ENCODE measurements at regions not wholly inside any gene's neighbourhood (a gene's known extent, or its start where the extent isn't known, plus 50 kb on each side); places are given as distances from the start of the nearest gene placed in this dataset.

DNA sequence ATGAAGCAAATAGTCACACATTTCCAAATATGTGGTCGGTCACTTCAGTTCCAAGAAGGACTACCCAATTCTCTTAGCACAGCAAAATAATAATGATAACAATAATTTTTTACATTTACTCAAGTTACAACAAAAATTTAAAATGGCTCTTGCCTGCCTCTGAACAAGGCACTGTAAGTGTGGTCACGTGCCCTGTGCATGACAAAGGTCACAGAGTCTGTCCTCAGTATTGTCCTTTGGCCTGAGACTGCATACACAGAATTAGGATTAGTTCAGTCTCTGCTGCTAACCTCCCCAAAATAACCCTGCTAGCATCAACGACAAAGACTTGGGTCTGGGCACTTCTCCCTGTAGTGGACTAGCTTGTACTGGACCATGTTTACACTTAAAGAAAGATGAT, 297.1 kb upstream of the DUSP10 start:
- no peak for DNase-seq (ENCODE audit: low read depth in 2 of 2)

- DNase-seq (ENCODE audit: low read depth in 2 of 2): no peak
Measured at GRCh38 chr1:222037720-222038119, 295.8 kb upstream of the DUSP10 start.

GRCh38 chr1:222034790-222035189, 292.9 kb upstream of the DUSP10 start:
- DNase-seq (ENCODE audit: low read depth in 2 of 2): no peak

GRCh38 chr1:222033450-222033849, 291.6 kb upstream of the DUSP10 start:
- no peak for DNase-seq (ENCODE audit: low read depth in 2 of 2)

DNA sequence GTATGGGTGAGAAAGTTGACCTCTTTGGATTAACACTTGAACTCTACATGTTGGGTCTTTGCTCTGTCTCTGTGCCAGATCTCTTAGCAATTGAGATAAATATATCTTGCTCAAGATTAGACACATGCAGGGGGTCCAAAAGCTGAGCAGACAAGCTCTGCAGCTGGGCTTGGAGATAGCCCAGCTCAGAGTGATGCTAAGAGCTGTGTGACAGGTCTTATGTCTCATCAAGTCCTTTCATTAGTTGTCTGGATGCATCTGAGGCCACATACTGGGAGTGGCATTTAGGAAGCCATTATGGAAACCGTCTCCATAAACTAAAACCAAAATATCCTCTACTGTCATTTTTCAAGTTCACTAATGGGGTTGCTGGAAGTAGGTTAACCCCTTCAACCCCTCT, 289.4 kb upstream of the DUSP10 start:
- no peak for DNase-seq (ENCODE audit: low read depth in 2 of 2)

- no peak for DNase-seq (ENCODE audit: low read depth in 2 of 2)
Measured at GRCh38 chr1:222028676-222029075, 286.8 kb upstream of the DUSP10 start.

GRCh38 chr1:222028116-222028515, 286.2 kb upstream of the DUSP10 start:
- DNase-seq (ENCODE audit: low read depth in 2 of 2): no peak

DNA sequence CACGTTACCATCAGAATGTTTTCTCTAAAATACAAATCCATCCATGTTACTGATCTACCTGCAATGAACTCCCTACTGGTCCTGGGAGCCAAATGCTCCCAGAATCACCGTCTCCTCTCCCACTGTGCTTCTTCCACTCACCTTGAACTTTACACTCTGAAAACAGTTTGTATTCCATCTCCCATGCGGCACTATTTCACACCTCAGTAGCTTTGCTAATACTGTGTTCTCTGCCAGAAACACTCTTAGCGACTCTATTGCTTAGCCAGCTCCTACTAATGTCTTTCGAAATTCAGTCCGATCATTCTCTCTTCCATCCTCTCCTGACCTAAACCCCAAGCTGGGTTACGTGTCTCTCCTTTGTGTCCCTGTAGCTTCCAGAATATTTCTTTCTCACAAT, 284.4 kb upstream of the DUSP10 start:
- DNase-seq (ENCODE audit: low read depth in 2 of 2): no peak

GRCh38 chr1:222023025-222023424, 281.1 kb upstream of the DUSP10 start:
- DNase-seq (ENCODE audit: low read depth in 2 of 2): no peak

GRCh38 chr1:222021129-222021528, 279.2 kb upstream of the DUSP10 start:
- DNase-seq (ENCODE audit: low read depth in 2 of 2): no peak

GRCh38 chr1:222020553-222020952, 278.7 kb upstream of the DUSP10 start:
- DNase-seq (ENCODE audit: low read depth in 2 of 2): no peak

GRCh38 chr1:222019029-222019428, 277.1 kb upstream of the DUSP10 start:
- DNase-seq (ENCODE audit: low read depth in 2 of 2): no peak

DNA sequence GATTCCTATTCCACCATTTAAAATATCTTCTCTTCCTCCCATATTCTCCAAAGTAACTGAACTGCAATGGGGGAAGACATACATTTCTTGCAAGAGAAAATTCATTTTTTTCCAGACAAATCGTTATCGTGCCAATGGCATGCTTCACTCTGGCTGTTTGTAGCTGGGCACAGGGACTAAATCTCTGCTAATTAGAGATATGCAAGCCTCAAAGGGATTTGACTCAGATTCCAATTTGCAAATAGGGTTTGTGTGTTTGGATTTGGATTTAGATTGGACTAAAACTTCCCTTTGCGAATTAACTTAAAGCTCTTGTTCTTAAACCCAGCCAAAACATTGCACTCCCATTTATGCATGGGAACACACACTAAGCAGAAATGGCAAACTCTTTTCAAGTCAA, 276.2 kb upstream of the DUSP10 start:
- no peak for DNase-seq (ENCODE audit: low read depth in 2 of 2)

DNA sequence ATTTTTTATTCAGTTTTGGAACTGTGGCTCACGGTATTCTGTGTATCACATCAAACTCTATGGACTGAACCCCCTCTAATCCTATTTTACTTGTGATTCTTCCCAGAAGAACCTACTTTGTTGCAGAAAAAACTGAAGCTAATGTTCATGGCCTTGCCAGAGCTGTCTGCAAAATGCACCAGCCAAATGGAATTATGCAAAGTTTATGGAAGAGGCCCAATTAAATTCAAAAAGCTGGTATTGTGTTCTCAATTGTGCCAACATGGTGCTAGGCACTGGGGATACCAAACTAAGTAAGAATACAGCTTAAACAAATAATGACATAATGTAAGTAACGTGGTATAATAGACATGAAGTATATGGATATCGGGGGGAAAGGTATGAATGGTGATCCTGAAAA, 273.8 kb upstream of the DUSP10 start:
- DNase-seq (ENCODE audit: low read depth in 2 of 2): no peak

DNA sequence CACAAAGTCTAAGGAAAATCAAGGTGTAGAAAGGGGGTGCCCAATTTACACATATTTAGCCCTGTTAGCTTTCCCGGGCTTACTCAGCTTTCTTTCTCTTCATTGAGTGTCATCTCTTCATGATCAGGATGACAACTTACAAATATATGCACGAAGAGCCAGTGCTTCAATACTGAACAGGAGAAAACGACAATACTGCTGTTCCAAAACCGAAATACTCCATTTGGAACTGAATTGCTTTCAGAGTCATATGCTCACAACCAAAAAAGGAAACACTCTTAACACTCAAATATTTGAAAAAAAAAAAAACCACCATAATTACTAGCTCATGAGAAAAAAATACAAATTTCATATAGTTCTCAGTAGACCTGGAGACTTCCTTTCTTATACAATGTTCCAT, 272.1 kb upstream of the DUSP10 start:
- DNase-seq (ENCODE audit: low read depth in 2 of 2): no peak

GRCh38 chr1:222012816-222013215, 270.9 kb upstream of the DUSP10 start:
- no peak for DNase-seq (ENCODE audit: low read depth in 2 of 2)

GRCh38 chr1:222010306-222010705, 268.4 kb upstream of the DUSP10 start:
- DNase-seq (ENCODE audit: low read depth in 2 of 2): no peak

DNA sequence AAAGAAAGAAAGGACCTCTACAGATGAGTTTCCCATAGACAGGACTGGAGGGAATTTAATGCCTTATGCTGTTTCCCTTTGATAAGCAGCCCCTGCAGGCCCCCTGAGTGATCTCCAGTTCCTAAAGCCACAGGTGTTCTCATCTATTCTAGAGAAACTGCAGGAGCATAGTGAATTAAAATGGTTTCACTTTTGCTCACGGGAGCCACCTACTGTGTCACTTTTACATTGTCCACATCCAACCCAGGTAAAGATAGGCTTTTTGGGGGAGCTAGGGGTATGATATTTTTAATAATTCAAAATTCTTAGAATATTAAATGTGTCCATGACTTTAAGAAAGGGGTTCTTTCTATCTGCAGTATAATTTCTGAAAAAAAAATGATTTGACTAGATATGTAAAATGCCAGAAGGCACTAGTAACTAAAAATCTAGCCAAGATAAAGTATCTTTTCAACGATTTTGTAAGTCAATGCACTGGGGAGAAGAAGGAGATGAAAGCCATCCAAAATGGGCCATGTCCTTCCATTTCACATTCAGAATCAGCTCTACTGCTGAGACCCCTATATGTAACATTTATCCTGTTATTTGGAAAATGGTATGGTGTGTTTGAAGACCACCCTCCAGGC, 267.3 kb upstream of the DUSP10 start:
- DNase-seq (ENCODE audit: low read depth in 2 of 2): no peak

- DNase-seq (ENCODE audit: low read depth in 2 of 2): no peak
Measured at GRCh38 chr1:222006715-222007114, 264.8 kb upstream of the DUSP10 start.

GRCh38 chr1:222004784-222005183, 262.9 kb upstream of the DUSP10 start:
- DNase-seq (ENCODE audit: low read depth in 2 of 2): no peak

DNA sequence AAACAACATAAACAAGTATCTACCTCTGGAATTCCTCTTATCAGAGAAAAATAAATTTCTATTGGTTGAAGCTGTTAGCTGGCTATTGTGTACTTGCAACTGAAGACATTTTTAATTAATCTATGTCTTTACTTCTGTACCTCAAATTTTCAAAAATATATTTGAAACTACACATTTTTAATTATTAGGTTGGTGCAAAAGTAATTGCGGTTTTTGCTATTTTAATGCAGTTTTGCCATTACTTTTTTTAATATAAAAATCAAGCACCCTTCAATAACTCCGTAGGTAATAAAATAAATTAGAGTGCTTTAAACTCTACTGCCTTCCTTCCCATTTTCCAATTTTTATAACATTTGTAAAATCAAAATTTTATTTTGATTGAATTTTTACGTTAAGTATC, 262.1 kb upstream of the DUSP10 start:
- no peak for DNase-seq (ENCODE audit: low read depth in 2 of 2)

DNA sequence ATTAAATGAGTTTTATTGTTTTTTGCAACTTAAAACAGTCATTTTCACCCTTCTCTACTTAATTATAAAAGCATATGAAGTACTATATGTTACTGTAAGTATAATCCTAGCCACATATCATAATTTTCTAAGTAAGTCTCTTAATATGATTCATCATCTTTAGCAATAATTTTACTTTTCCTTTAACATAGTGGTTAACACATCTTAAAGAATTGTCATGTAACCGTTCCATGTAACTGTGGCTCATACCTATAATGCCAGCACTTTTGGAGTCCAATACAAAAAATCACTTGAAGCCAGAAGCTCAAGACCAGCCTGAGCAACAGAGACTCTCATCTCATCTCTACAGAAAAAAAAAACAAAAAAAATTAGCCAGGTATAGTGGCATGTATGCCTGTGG, 260.6 kb upstream of the DUSP10 start:
- DNase-seq (ENCODE audit: low read depth in 2 of 2): no peak

- no peak for DNase-seq (ENCODE audit: low read depth in 2 of 2)
Measured at GRCh38 chr1:222000131-222000530, 258.2 kb upstream of the DUSP10 start.

DNA sequence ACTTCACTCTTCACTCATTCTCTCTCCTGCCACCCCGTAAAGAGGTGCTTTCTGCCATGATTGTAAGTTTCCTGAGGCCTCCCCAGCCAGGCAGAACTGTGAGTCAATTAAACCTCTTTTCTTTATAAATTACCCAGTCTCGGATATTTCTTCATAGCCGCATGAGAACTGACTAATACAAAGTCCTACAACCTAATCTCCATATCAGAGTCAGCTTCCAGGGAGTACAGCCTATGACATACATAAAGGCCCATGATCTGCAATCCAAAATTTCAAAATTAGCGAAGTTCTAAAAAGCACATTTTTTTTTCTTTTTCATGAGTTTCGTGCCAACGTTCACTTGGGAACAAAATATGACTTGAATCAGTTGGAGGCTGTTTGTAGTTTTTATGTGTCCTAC, 256.9 kb upstream of the DUSP10 start:
- no peak for DNase-seq (ENCODE audit: low read depth in 2 of 2)

Data from fibroblast of skin of left quadriceps (primary cell).